ENCODE measurements at regions not wholly inside any gene's neighbourhood (a gene's known extent, or its start where the extent isn't known, plus 50 kb on each side); places are given as distances from the start of the nearest gene placed in this dataset.

- TF ChIP-seq CTCF (IDR thresholded peaks at IDR 0.05), result no peak
Measured at GRCh38 chr10:78349165-78349516, 315.5 kb downstream of the RPS24 start.

GRCh38 chr10:78349911-78350663 lies 316.4 kb downstream of the RPS24 start:
- no peak for TF ChIP-seq CTCF (IDR thresholded peaks at IDR 0.05)
- intact Hi-C loops (cut with DNase I), result no loop called here

More at GRCh38 chr10:78349165-78349516, 315.5 kb downstream of the RPS24 start:
- no peaks in the 10 kb centered on the region for H3K9me3 ChIP-seq
- intact Hi-C loops (cut with DNase I), result no loop called here
- no peaks in the 10 kb centered on the region for H3K27me3 ChIP-seq
- ATAC-seq (no peak), DNase-seq (no peak)
- H3K36me3 ChIP-seq, result no peaks in the 10 kb centered on the region
- no peak overlapping the region for H3K27ac ChIP-seq
- H3K4me1 ChIP-seq, result no peaks in the 10 kb centered on the region
- H3K4me3 ChIP-seq, result no peak overlapping the region

GRCh38 chr10:78351283-78351682 lies 317.6 kb downstream of the RPS24 start:
- intact Hi-C loops (cut with DNase I), result no loop called here
- Histone ChIP-seq H3K4me3 (no peak overlapping the region), H3K4me1 (no peaks in the 10 kb centered on the region), H3K36me3 (no peaks in the 10 kb centered on the region), H3K27ac (no peak overlapping the region), H3K27me3 (no peaks in the 10 kb centered on the region), H3K9me3 (no peaks in the 10 kb centered on the region)
- ATAC-seq (no peak), DNase-seq (no peak)
- no peak for TF ChIP-seq CTCF (IDR thresholded peaks at IDR 0.05)

More at GRCh38 chr10:78349911-78350663, 316.4 kb downstream of the RPS24 start:
- Histone ChIP-seq H3K9me3 (no peaks in the 10 kb centered on the region), H3K4me3 (no peak overlapping the region), H3K27me3 (no peaks in the 10 kb centered on the region), H3K4me1 (no peaks in the 10 kb centered on the region), H3K36me3 (no peaks in the 10 kb centered on the region), H3K27ac (no peak overlapping the region)
- ATAC-seq, result no peak
- peak in 1 of 4 donors; percentile 15 for DNase-seq

GRCh38 chr10:78351809-78352208 lies 318.1 kb downstream of the RPS24 start:
- DNase-seq (peak in 1 of 4 donors; percentile 17), ATAC-seq (no peak)
- TF ChIP-seq CTCF (IDR thresholded peaks at IDR 0.05), result no peak
- no peaks in the 10 kb centered on the region for H3K4me1 ChIP-seq
- H3K9me3 ChIP-seq, result no peaks in the 10 kb centered on the region
- H3K4me3 ChIP-seq, result no peak overlapping the region
- H3K36me3 ChIP-seq, result no peaks in the 10 kb centered on the region
- intact Hi-C loops (cut with DNase I), result no loop called here
- no peak overlapping the region for H3K27ac ChIP-seq
- H3K27me3 ChIP-seq, result no peaks in the 10 kb centered on the region

- no peaks in the 10 kb centered on the region for H3K9me3 ChIP-seq
- no peak overlapping the region for H3K27ac ChIP-seq
- no peak for ATAC-seq
- TF ChIP-seq CTCF (IDR thresholded peaks at IDR 0.05), result no peak
- H3K36me3 ChIP-seq, result no peaks in the 10 kb centered on the region
- no peaks in the 10 kb centered on the region for H3K4me1 ChIP-seq
- no peak overlapping the region for H3K4me3 ChIP-seq
- DNase-seq, result no peak
- intact Hi-C loops (cut with DNase I), result no loop called here
- H3K27me3 ChIP-seq, result no peaks in the 10 kb centered on the region
Measured at GRCh38 chr10:78353636-78354035, 320.0 kb downstream of the RPS24 start.

Data from left lung (tissue), 4 donors.